ENCODE measurements at regions not wholly inside any gene's neighbourhood (a gene's known extent, or its start where the extent isn't known, plus 50 kb on each side); places are given as distances from the start of the nearest gene placed in this dataset.

- TF ChIP-seq CTCF (conservative IDR thresholded peaks at IDR 0.05; ENCODE audit: low read depth in 2 of 2), result no peak
- TF ChIP-seq POLR2AphosphoS5 (IDR thresholded peaks at IDR 0.05; ENCODE audit: low read depth), result no peak
- no peak for TF ChIP-seq STAT1 (IDR thresholded peaks at IDR 0.05; ENCODE audit: unreplicated experiment)
- TF ChIP-seq EZH2 (IDR thresholded peaks at IDR 0.05; ENCODE audit: low read depth, unreplicated experiment), result no peak
- TF ChIP-seq ZNF114 (CRISPR knock-in tag; IDR thresholded peaks at IDR 0.05), result no peak
- no peak for TF ChIP-seq EZH2phosphoT487 (IDR thresholded peaks at IDR 0.05; ENCODE audit: unreplicated experiment)
- no peak for TF ChIP-seq REST (IDR thresholded peaks at IDR 0.05; ENCODE audit: unreplicated experiment)
- TF ChIP-seq NANOG (IDR thresholded peaks at IDR 0.05; ENCODE audit: borderline replicate concordance), result no peak
- TF ChIP-seq JUNB (IDR thresholded peaks at IDR 0.05; ENCODE audit: unreplicated experiment), result no peak
These were observed 459.9 kb upstream of the AMOT start for GRCh38 chrX:113300580-113300979.

Data from GM23338 (cell line).